CD4-positive, alpha-beta T cell (primary cell): ENCODE measurements at regions not wholly inside any gene's neighbourhood (a gene's known extent, or its start where the extent isn't known, plus 50 kb on each side); places are given as distances from the start of the nearest gene placed in this dataset.

Experiments used
- ATAC-seq: fragments of 200-7000 bp; cut with Tn5 transposase; one replicate; pipeline ENCODE4 v1.10.0; 2022; ENCODE audit warnings: mild to moderate bottlenecking; ENCODE audit not compliant: poor library complexity
- CTCF ChIA-PET: fragments of 350-600 bp; sonication (Branson Sonifier 250); formaldehyde crosslinking; loops from one replicate; lab custom pipeline; 2021; ENCODE audit warnings: antibody characterized with exemption, inconsistent platforms; lab: Charles Lee
- POLR2A ChIA-PET: fragments of 350-600 bp; sonication (Branson Sonifier 250); formaldehyde crosslinking; loops from one replicate; lab custom pipeline; 2021; ENCODE audit warnings: antibody characterized with exemption, inconsistent platforms; lab: Charles Lee
- DNase-seq, 14 experiments: peaks; one replicate each; pipeline ENCODE4 v3.0.0-alpha.2; 2013 to 2020; ENCODE audit warnings: mixed read lengths in 2 of 14
- H3K27ac ChIP-seq, 2 donors: one replicate each; pipeline versions ENCODE4 v1.5.1 to v1.7.0; 2013; ENCODE audit warnings: low read length in 2 of 2, low read depth in 1 of 2, mild to moderate bottlenecking in 1 of 2
- H3K27me3 ChIP-seq, 2 experiments: 1 replicate in 1 of 2; 2 replicates in 1 of 2; pipeline versions ENCODE4 v1.6.1 to v1.7.0; 2013; ENCODE audit warnings: low read length in 2 of 2, control low read depth in 1 of 2, mild to moderate bottlenecking in 1 of 2, moderate library complexity in 1 of 2; ENCODE audit not compliant: insufficient read depth in 2 of 2, control insufficient read depth in 1 of 2
- H3K36me3 ChIP-seq: one replicate; pipeline ENCODE4 v1.6.1; 2013; ENCODE audit warnings: low read length, control low read depth; ENCODE audit not compliant: insufficient read depth
- H3K4me1 ChIP-seq: one replicate; pipeline ENCODE4 v1.6.1; 2013; ENCODE audit warnings: low read length, control low read depth; ENCODE audit not compliant: insufficient read depth
- H3K4me3 ChIP-seq: one replicate; pipeline ENCODE4 v1.5.1; 2013; ENCODE audit warnings: mild to moderate bottlenecking, low read length, moderate library complexity
- H3K9me3 ChIP-seq, 2 experiments: 1 replicate in 1 of 2; 2 replicates in 1 of 2; pipeline versions ENCODE4 v1.6.1 to v1.7.0; 2013; ENCODE audit warnings: low read length in 2 of 2, mild to moderate bottlenecking in 2 of 2, control low read depth in 1 of 2, moderate library complexity in 1 of 2; ENCODE audit not compliant: control insufficient read depth in 1 of 2, insufficient read depth in 1 of 2
- H3K27ac Mint-ChIP-seq: one replicate; pipeline ENCODE4 v1.8.0; 2020; ENCODE audit warnings: mixed read lengths
- H3K27me3 Mint-ChIP-seq: one replicate; pipeline ENCODE4 v1.8.0; 2021; ENCODE audit warnings: mixed read lengths
- H3K36me3 Mint-ChIP-seq: one replicate; pipeline ENCODE4 v1.8.0; 2021; ENCODE audit warnings: low read depth, mixed read lengths
- H3K4me1 Mint-ChIP-seq: one replicate; pipeline ENCODE4 v1.8.0; 2021; ENCODE audit warnings: low read depth, mixed read lengths
- H3K4me3 Mint-ChIP-seq: one replicate; pipeline ENCODE4 v1.8.0; 2020; ENCODE audit warnings: mild to moderate bottlenecking, mixed read lengths
- H3K9me3 Mint-ChIP-seq: one replicate; pipeline ENCODE4 v1.8.0; 2020; ENCODE audit warnings: mixed read lengths
- CTCF ChIP-seq: fragments of 200-600 bp; IDR thresholded peaks from one replicate; pipeline ENCODE4 v1.8.0; 2022; ENCODE audit warnings: antibody characterized with exemption, mild to moderate bottlenecking
- intact Hi-C, 2 experiments: fragments of 100-400 bp; cut with DNase I in 1 of 2; cut with micrococcal nuclease in 1 of 2; formaldehyde crosslinking; loops; one replicate each; pipeline versions ENCODE4 v1.15.1 to v1.9.0; 2023 to 2025; cut with DNase I, micrococcal nuclease

GRCh38 chr4:177579649-177580048 is 137.4 kb upstream of the AGA start:
- ChIA-PET POLR2A (no interaction called here), CTCF (no interaction called here)
- no peaks in the 10 kb centered on the region for H3K36me3 Mint-ChIP-seq
- DNase-seq (no peak), ATAC-seq (no peak)
- no peaks in the 10 kb centered on the region for H3K27me3 Mint-ChIP-seq
- Histone ChIP-seq H3K36me3 (no peaks in the 10 kb centered on the region), H3K4me1 (no peaks in the 10 kb centered on the region), H3K9me3 (no peaks in the 10 kb centered on the region), H3K27ac (no peak overlapping the region), H3K27me3 (no peaks in the 10 kb centered on the region), H3K4me3 (no peak overlapping the region)
- intact Hi-C loops, result no loop called here
- no peak for TF ChIP-seq CTCF
- H3K4me3 Mint-ChIP-seq, result no peak overlapping the region
- no peaks in the 10 kb centered on the region for H3K9me3 Mint-ChIP-seq
- H3K27ac Mint-ChIP-seq, result no peak overlapping the region
- no peaks in the 10 kb centered on the region for H3K4me1 Mint-ChIP-seq

- DNase-seq (no peak), ATAC-seq (no peak)
- no peaks in the 10 kb centered on the region for H3K36me3 Mint-ChIP-seq
- H3K4me3 ChIP-seq, result no peak overlapping the region
- no peak for TF ChIP-seq CTCF
- no peaks in the 10 kb centered on the region for H3K27me3 Mint-ChIP-seq
- H3K9me3 Mint-ChIP-seq, result no peaks in the 10 kb centered on the region
- H3K36me3 ChIP-seq, result no peaks in the 10 kb centered on the region
- ChIA-PET POLR2A (no interaction called here), CTCF (no interaction called here)
- H3K9me3 ChIP-seq, result no peaks in the 10 kb centered on the region
- H3K27ac Mint-ChIP-seq, result no peak overlapping the region
- intact Hi-C loops, result no loop called here
- H3K4me1 ChIP-seq, result no peaks in the 10 kb centered on the region
- no peaks in the 10 kb centered on the region for H3K27me3 ChIP-seq
- no peak overlapping the region for H3K27ac ChIP-seq
- H3K4me1 Mint-ChIP-seq, result no peaks in the 10 kb centered on the region
- no peak overlapping the region for H3K4me3 Mint-ChIP-seq
Measured at GRCh38 chr4:177582992-177583391, 140.8 kb upstream of the AGA start.

GRCh38 chr4:177587989-177588388 is 145.8 kb upstream of the AGA start:
- Mint-ChIP-seq H3K4me1 (no peaks in the 10 kb centered on the region), H3K27me3 (no peaks in the 10 kb centered on the region), H3K9me3 (no peaks in the 10 kb centered on the region), H3K4me3 (no peak overlapping the region), H3K27ac (no peak overlapping the region), H3K36me3 (no peaks in the 10 kb centered on the region)
- TF ChIP-seq CTCF, result no peak
- no peak for DNase-seq
- Histone ChIP-seq H3K9me3 (no peaks in the 10 kb centered on the region), H3K4me3 (no peak overlapping the region), H3K4me1 (no peaks in the 10 kb centered on the region), H3K27ac (no peak overlapping the region), H3K36me3 (no peaks in the 10 kb centered on the region), H3K27me3 (no peaks in the 10 kb centered on the region)
- intact Hi-C loops, result no loop called here
- CTCF ChIA-PET, result no interaction called here
- ATAC-seq, result no peak
- POLR2A ChIA-PET, result no interaction called here
